GM13976 (cell line): ENCODE measurements at regions not wholly inside any gene's neighbourhood (a gene's known extent, or its start where the extent isn't known, plus 50 kb on each side); places are given as distances from the start of the nearest gene placed in this dataset.

Source experiments
- DNase-seq: peaks from one replicate; pipeline ENCODE4 v3.0.0; 2012; ENCODE audit warnings: low spot score
- CTCF ChIP-seq: IDR thresholded peaks from 2 replicates; pipeline ENCODE4 v1.5.1; 2012; ENCODE audit warnings: borderline replicate concordance, mild to moderate bottlenecking; ENCODE audit not compliant: insufficient read depth; ENCODE audit errors: extremely low read depth, missing control alignments, control extremely low read depth
- in situ Hi-C: fragments of 300-500 bp; cut with MboI; formaldehyde crosslinking; loops from one replicate; pipeline ENCODE4 v1.12.0; 2022; ENCODE audit warnings: low sequenced_read_pairs, mixed read lengths, inconsistent platforms; ENCODE audit not compliant: unreplicated experiment

GRCh38 chr2:20107776-20108175 is 56.3 kb upstream of the LAPTM4A start:
- no peak for TF ChIP-seq CTCF

GRCh38 chr2:20107352-20107751 is 55.9 kb upstream of the LAPTM4A start:
- no peak for DNase-seq
- no peak for TF ChIP-seq CTCF
- in situ Hi-C loops, result no loop called here

More at GRCh38 chr2:20107776-20108175, 56.3 kb upstream of the LAPTM4A start:
- no peak for DNase-seq
- in situ Hi-C loops, result no loop called here

- in situ Hi-C loops, result no loop called here
- TF ChIP-seq CTCF, result no peak
- DNase-seq, result no peak
Measured at GRCh38 chr2:20106746-20107145, 55.3 kb upstream of the LAPTM4A start.

- no peak for DNase-seq
- no peak for TF ChIP-seq CTCF
- in situ Hi-C loops, result loop anchor here (5.0 kb wide), 1 partner anchor 143 kb away; no protein-coding TSS in a partner anchor
Measured at GRCh38 chr2:20104900-20105545, 53.6 kb upstream of the LAPTM4A start.

- DNase-seq, result no peak
- TF ChIP-seq CTCF, result no peak
- in situ Hi-C loops, result loop anchor here (5.0 kb wide), 1 partner anchor 141 kb away; no protein-coding TSS in a partner anchor
Measured at GRCh38 chr2:20103530-20103929, 52.1 kb upstream of the LAPTM4A start.
